ENCODE measurements at regions not wholly inside any gene's neighbourhood (a gene's known extent, or its start where the extent isn't known, plus 50 kb on each side); places are given as distances from the start of the nearest gene placed in this dataset.

GRCh38 chr16:62720651-62721050 is 684.4 kb upstream of the CDH8 start:
- no peak for TF ChIP-seq Cebpa-rat (IDR thresholded peaks at IDR 0.05)

GRCh38 chr16:62717026-62717425 is 680.8 kb upstream of the CDH8 start:
- Histone ChIP-seq H3K27ac (no peak overlapping the region), H4K20me1 (no peaks in the 10 kb centered on the region), H3K4me3 (no peak overlapping the region), H3K36me3 (no peaks in the 10 kb centered on the region), H3K9ac (no peak overlapping the region), H3K27me3 (no peaks in the 10 kb centered on the region), H3K9me3 (no peaks in the 10 kb centered on the region), H3K4me2 (no peak overlapping the region), H3K4me1 (no peaks in the 10 kb centered on the region)
- no peak for TF ChIP-seq Cebpa-rat (IDR thresholded peaks at IDR 0.05)

More at GRCh38 chr16:62720651-62721050, 684.4 kb upstream of the CDH8 start:
- Histone ChIP-seq H3K27me3 (no peaks in the 10 kb centered on the region), H3K36me3 (no peaks in the 10 kb centered on the region), H3K9me3 (peaks cover 13% of the 10 kb centered on the region), H3K27ac (no peak overlapping the region), H3K4me1 (no peaks in the 10 kb centered on the region), H4K20me1 (no peaks in the 10 kb centered on the region), H3K9ac (no peak overlapping the region), H3K4me3 (no peak overlapping the region), H3K4me2 (no peak overlapping the region)

- Histone ChIP-seq H3K4me3 (no peak overlapping the region), H4K20me1 (no peaks in the 10 kb centered on the region), H3K27ac (no peak overlapping the region), H3K27me3 (no peaks in the 10 kb centered on the region), H3K36me3 (no peaks in the 10 kb centered on the region), H3K4me2 (no peak overlapping the region), H3K4me1 (no peaks in the 10 kb centered on the region), H3K9ac (no peak overlapping the region), H3K9me3 (no peaks in the 10 kb centered on the region)
- no peak for TF ChIP-seq Cebpa-rat (IDR thresholded peaks at IDR 0.05)
Observed at GRCh38 chr16:62715701-62716100, 679.5 kb upstream of the CDH8 start.

DNA sequence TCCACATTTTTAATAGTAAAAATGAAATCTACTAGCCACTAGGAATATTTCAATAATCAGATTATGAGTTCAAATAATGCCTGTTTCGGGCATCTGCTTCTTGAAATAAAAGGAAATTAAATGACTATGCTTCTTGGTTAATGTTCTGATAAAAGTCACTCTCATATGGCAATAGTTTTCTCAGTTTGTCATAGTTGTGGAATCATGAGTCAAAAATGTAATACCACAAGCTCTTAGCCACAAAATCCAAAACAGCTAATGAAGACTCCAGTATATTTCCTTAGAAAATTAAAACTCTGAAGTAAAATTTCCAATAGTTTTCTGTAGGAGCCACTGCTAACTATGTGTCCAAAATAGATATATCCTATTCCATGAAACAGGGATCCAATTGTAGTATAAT is 676.3 kb upstream of the CDH8 start:
- Histone ChIP-seq H3K27me3 (no peaks in the 10 kb centered on the region), H3K4me1 (no peaks in the 10 kb centered on the region), H4K20me1 (no peaks in the 10 kb centered on the region), H3K36me3 (no peaks in the 10 kb centered on the region), H3K9me3 (no peaks in the 10 kb centered on the region), H3K4me2 (no peak overlapping the region), H3K9ac (no peak overlapping the region), H3K27ac (no peak overlapping the region), H3K4me3 (no peak overlapping the region)
- no peak for TF ChIP-seq Cebpa-rat (IDR thresholded peaks at IDR 0.05)

DNA sequence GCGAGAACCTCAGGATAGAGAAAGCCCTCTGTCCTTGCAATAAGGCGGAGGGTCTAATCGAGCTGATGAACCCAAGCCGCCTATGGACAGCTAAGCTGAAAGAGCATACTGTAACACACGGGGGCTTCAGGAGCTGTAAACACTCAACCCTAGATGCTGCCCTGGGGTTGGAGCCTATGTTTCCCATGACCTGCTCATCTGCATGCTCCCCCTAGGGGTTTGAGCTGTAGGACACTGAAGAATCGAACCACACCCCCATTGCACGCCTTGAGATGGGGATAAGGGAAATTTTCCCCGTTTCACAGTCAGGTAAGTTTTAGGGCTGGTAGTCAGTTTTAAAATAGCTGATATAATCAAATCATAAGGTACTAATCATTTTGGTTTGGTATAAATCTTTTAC is 675.6 kb upstream of the CDH8 start:
- no peak for TF ChIP-seq Cebpa-rat (IDR thresholded peaks at IDR 0.05)
- Histone ChIP-seq H3K36me3 (no peaks in the 10 kb centered on the region), H3K4me2 (no peak overlapping the region), H3K4me3 (no peak overlapping the region), H4K20me1 (no peaks in the 10 kb centered on the region), H3K27ac (no peak overlapping the region), H3K27me3 (no peaks in the 10 kb centered on the region), H3K9ac (no peak overlapping the region), H3K4me1 (no peaks in the 10 kb centered on the region), H3K9me3 (no peaks in the 10 kb centered on the region)

DNA sequence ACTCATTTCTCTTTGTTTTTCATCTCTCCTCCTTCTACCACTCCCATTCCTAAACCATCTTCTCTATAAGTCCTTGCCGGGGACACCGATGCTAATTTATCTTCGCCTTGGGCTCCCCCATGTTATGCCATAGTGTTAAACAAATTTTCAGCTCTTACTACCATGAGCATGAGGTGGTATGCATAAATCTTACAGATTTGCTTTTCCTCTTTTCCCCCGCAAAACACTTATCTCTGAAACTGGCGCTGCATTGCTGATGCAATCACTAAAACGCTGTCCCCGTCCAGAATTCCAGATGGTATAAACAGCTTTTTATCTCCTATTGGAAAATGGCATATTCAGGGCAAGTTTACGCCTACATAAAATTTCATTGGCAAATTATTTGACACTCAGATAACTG is 673.6 kb upstream of the CDH8 start:
- no peak for TF ChIP-seq Cebpa-rat (IDR thresholded peaks at IDR 0.05)
- Histone ChIP-seq H3K9ac (no peak overlapping the region), H3K27ac (no peak overlapping the region), H3K27me3 (no peaks in the 10 kb centered on the region), H4K20me1 (no peaks in the 10 kb centered on the region), H3K4me2 (no peak overlapping the region), H3K36me3 (no peaks in the 10 kb centered on the region), H3K9me3 (no peaks in the 10 kb centered on the region), H3K4me1 (no peaks in the 10 kb centered on the region), H3K4me3 (no peak overlapping the region)

GRCh38 chr16:62701426-62701825 is 665.2 kb upstream of the CDH8 start:
- H3K4me3 ChIP-seq = no peak overlapping the region
- no peak overlapping the region for H3K27ac ChIP-seq
- no peaks in the 10 kb centered on the region for H3K27me3 ChIP-seq
- no peaks in the 10 kb centered on the region for H3K36me3 ChIP-seq
- no peak overlapping the region for H3K4me2 ChIP-seq
- H3K9ac ChIP-seq = no peak overlapping the region
- H3K4me1 ChIP-seq = no peaks in the 10 kb centered on the region
- no peaks in the 10 kb centered on the region for H4K20me1 ChIP-seq
- no peak for TF ChIP-seq Cebpa-rat (IDR thresholded peaks at IDR 0.05)
- no peaks in the 10 kb centered on the region for H3K9me3 ChIP-seq

- H3K4me3 ChIP-seq = no peak overlapping the region
- no peaks in the 10 kb centered on the region for H3K36me3 ChIP-seq
- no peaks in the 10 kb centered on the region for H3K27me3 ChIP-seq
- no peak overlapping the region for H3K9ac ChIP-seq
- no peak for TF ChIP-seq Cebpa-rat (IDR thresholded peaks at IDR 0.05)
- H4K20me1 ChIP-seq = no peaks in the 10 kb centered on the region
- H3K4me2 ChIP-seq = no peak overlapping the region
- H3K9me3 ChIP-seq = no peaks in the 10 kb centered on the region
- H3K27ac ChIP-seq = no peak overlapping the region
- no peaks in the 10 kb centered on the region for H3K4me1 ChIP-seq
Observed at GRCh38 chr16:62700426-62701294, 664.4 kb upstream of the CDH8 start.

GRCh38 chr16:62692685-62693084 is 656.4 kb upstream of the CDH8 start:
- Histone ChIP-seq H4K20me1 (no peaks in the 10 kb centered on the region), H3K9ac (no peak overlapping the region), H3K36me3 (no peaks in the 10 kb centered on the region), H3K27me3 (no peaks in the 10 kb centered on the region), H3K9me3 (peaks cover 17% of the 10 kb centered on the region), H3K4me1 (no peaks in the 10 kb centered on the region), H3K4me3 (no peak overlapping the region), H3K27ac (no peak overlapping the region), H3K4me2 (no peak overlapping the region)
- no peak for TF ChIP-seq Cebpa-rat (IDR thresholded peaks at IDR 0.05)

- no peaks in the 10 kb centered on the region for H3K36me3 ChIP-seq
- TF ChIP-seq Cebpa-rat (IDR thresholded peaks at IDR 0.05) = no peak
- H3K9ac ChIP-seq = no peak overlapping the region
- H3K27me3 ChIP-seq = no peaks in the 10 kb centered on the region
- H3K9me3 ChIP-seq = peaks cover 48% of the 10 kb centered on the region
- no peak overlapping the region for H3K4me3 ChIP-seq
- no peaks in the 10 kb centered on the region for H4K20me1 ChIP-seq
- H3K4me1 ChIP-seq = no peaks in the 10 kb centered on the region
- H3K27ac ChIP-seq = no peak overlapping the region
- no peak overlapping the region for H3K4me2 ChIP-seq
Observed at GRCh38 chr16:62681819-62682218, 645.6 kb upstream of the CDH8 start.

All from BLaER1 (cell line).